Endothelial cell of umbilical vein (primary cell): ENCODE measurements at regions not wholly inside any gene's neighbourhood (a gene's known extent, or its start where the extent isn't known, plus 50 kb on each side); places are given as distances from the start of the nearest gene placed in this dataset.
A peak's percentile ranks its signal among the peaks of the same experiment; 100 is the strongest.

Experiments
- CTCF ChIP-seq, 2 donors: IDR thresholded peaks; 1 replicate in 1 of 2; 2 replicates in 1 of 2; pipeline ENCODE4 v1.5.1; 2011; ENCODE audit warnings: low read length in 2 of 2, mild to moderate bottlenecking in 2 of 2, moderate library complexity in 2 of 2, control low read depth in 1 of 2, inconsistent platforms in 1 of 2, low read depth in 1 of 2; ENCODE audit not compliant: insufficient read depth in 1 of 2; ENCODE audit errors: extremely low read depth in 1 of 2
- EZH2 ChIP-seq: IDR thresholded peaks from 2 replicates; pipeline ENCODE4 v1.6.1; 2012; ENCODE audit warnings: borderline replicate concordance, low read depth, mild to moderate bottlenecking, moderate library complexity, low read length, inconsistent platforms; ENCODE audit not compliant: severe bottlenecking
- FOS ChIP-seq: IDR thresholded peaks from 2 replicates; pipeline ENCODE4 v1.6.1; 2011; ENCODE audit warnings: mild to moderate bottlenecking, low read length, moderate library complexity, borderline replicate concordance; ENCODE audit not compliant: insufficient read depth
- GATA2 ChIP-seq: IDR thresholded peaks from 2 replicates; pipeline ENCODE4 v1.7.0; 2011; ENCODE audit warnings: low read depth, mild to moderate bottlenecking, moderate library complexity, mixed read lengths, low read length; ENCODE audit not compliant: insufficient read length, insufficient read depth
- MAX ChIP-seq: IDR thresholded peaks from 2 replicates; pipeline ENCODE4 v1.6.1; 2011; ENCODE audit not compliant: insufficient read depth, insufficient read length
- MYC ChIP-seq: IDR thresholded peaks from one replicate; pipeline ENCODE4 v1.6.1; 2011; ENCODE audit warnings: mild to moderate bottlenecking, low read depth, low read length
- POLR2A ChIP-seq: IDR thresholded peaks from 2 replicates; pipeline ENCODE4 v1.6.1; 2012; ENCODE audit warnings: low read depth, mild to moderate bottlenecking, control low read depth, low read length
- POLR2AphosphoS5 ChIP-seq: IDR thresholded peaks from 2 replicates; pipeline ENCODE4 v1.6.1; 2012; ENCODE audit warnings: low read depth, mild to moderate bottlenecking, control low read depth, low read length, moderate library complexity; ENCODE audit not compliant: insufficient read depth

GRCh38 chr1:58893257-58893869 lies 109.5 kb upstream of the JUN start:
- TF ChIP-seq EZH2, result no peak
- TF ChIP-seq CTCF (IDR thresholded peaks at IDR 0.05; ENCODE audit: extremely low read depth in 1 of 2, insufficient read depth in 1 of 2, low read depth in 1 of 2, low read length in 2 of 2), result no peak
- TF ChIP-seq POLR2A, result peak; percentile 51
- TF ChIP-seq MAX, result no peak
- TF ChIP-seq GATA2, result no peak
- TF ChIP-seq POLR2AphosphoS5, result peak; percentile 86
- TF ChIP-seq MYC, result no peak
- peak; percentile 24 for TF ChIP-seq FOS
